Bronchial epithelial cell (primary cell): ENCODE measurements at regions not wholly inside any gene's neighbourhood (a gene's known extent, or its start where the extent isn't known, plus 50 kb on each side); places are given as distances from the start of the nearest gene placed in this dataset.

Source experiments
- DNase-seq: peaks from one replicate; pipeline ENCODE4 v3.0.0-alpha.2; 2010; ENCODE audit warnings: low read depth
- FAIRE-seq: peaks from 2 replicates; lab custom pipeline; 2011; peaks lifted over from hg19 to GRCh38; lab: Jason Lieb, UNC
- H3K27me3 ChIP-seq: 2 replicates; pipeline ENCODE4 v1.5.1; 2011; ENCODE audit warnings: low read length; ENCODE audit not compliant: control insufficient read depth, insufficient read depth
- H3K36me3 ChIP-seq: 2 replicates; pipeline ENCODE4 v1.5.1; 2011; ENCODE audit warnings: low read length; ENCODE audit not compliant: control insufficient read depth, insufficient read depth
- H3K4me3 ChIP-seq: 2 replicates; pipeline ENCODE4 v1.5.1; 2011; ENCODE audit warnings: mild to moderate bottlenecking, low read depth, low read length, control low read depth
- TF ChIP-seq, protein P1 (sequence below): IDR thresholded peaks from 2 replicates; pipeline ENCODE4 v1.5.1; 2011; ENCODE audit warnings: mild to moderate bottlenecking, moderate library complexity, low read length, control low read depth, inconsistent platforms; ENCODE audit not compliant: insufficient read depth, severe bottlenecking

DNA sequence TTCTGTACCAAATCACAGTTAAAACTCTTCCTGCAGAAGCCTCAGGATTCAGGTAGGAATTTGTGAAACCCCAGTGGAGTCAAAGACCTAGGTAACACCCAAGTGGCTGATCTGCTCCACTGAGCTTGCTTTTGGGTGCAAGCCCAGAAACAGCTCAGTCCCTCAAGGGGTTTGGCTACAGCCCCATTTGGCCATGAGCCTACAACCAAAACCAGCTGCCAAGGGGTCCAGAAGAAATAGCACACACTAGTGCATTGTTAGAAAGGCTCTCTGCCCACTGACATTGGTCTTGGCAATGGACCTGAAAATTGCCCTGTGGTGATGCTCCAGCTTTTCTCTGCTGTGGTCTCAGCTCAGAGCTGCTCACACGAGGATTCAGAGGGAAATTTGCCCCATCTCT is 577.4 kb upstream of the INTU start:
- Histone ChIP-seq H3K27me3 (no peaks in the 10 kb centered on the region), H3K36me3 (no peaks in the 10 kb centered on the region), H3K4me3 (no peak overlapping the region)
- TF ChIP-seq, protein P1, sequence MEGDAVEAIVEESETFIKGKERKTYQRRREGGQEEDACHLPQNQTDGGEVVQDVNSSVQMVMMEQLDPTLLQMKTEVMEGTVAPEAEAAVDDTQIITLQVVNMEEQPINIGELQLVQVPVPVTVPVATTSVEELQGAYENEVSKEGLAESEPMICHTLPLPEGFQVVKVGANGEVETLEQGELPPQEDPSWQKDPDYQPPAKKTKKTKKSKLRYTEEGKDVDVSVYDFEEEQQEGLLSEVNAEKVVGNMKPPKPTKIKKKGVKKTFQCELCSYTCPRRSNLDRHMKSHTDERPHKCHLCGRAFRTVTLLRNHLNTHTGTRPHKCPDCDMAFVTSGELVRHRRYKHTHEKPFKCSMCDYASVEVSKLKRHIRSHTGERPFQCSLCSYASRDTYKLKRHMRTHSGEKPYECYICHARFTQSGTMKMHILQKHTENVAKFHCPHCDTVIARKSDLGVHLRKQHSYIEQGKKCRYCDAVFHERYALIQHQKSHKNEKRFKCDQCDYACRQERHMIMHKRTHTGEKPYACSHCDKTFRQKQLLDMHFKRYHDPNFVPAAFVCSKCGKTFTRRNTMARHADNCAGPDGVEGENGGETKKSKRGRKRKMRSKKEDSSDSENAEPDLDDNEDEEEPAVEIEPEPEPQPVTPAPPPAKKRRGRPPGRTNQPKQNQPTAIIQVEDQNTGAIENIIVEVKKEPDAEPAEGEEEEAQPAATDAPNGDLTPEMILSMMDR: no peak
- FAIRE-seq (no peak), DNase-seq (peak; percentile 22)

DNA sequence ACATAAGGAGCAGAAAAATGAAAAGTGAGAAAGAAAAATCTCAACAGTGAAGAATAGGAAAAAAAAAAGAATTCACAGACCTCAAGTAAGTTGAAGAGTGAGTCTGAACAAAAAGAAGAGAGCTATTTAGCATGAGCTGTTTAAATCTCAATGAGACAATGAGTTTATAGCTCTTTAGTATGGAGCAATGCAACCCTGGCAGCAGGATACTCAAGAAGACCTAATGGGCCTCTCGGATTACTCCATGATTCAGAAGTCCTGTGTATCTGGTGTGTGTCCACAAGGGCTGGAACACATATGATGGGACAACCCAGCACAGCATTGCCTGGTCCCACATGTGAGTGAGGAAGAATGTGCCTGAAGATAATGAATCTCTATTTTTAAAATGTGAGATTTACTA is 563.1 kb upstream of the INTU start:
- DNase-seq (no peak), FAIRE-seq (no peak)
- Histone ChIP-seq H3K4me3 (no peak overlapping the region), H3K27me3 (no peaks in the 10 kb centered on the region), H3K36me3 (no peaks in the 10 kb centered on the region)
- TF ChIP-seq, protein P1: no peak

DNA sequence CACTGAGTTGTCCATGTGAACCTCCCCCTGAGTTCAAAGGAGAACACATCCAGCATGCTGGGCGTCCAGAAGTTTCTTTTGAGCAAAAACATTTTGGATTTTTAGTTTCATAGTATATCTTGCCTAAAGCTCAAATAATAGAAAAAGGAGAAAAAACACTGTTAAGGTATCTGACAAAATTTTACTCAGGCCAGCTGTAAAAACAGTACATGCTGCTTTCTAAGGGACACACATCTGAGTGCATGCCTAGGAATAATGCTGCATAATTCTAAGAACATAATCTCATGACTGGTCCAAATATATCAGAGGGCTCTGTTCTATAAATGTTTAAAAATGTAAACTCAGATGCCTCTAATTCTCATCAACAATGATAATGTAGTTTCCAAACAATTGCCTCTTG is 561.3 kb upstream of the INTU start:
- Histone ChIP-seq H3K36me3 (no peaks in the 10 kb centered on the region), H3K27me3 (no peaks in the 10 kb centered on the region), H3K4me3 (no peak overlapping the region)
- TF ChIP-seq, protein P1: no peak
- FAIRE-seq (no peak), DNase-seq (no peak)

DNA sequence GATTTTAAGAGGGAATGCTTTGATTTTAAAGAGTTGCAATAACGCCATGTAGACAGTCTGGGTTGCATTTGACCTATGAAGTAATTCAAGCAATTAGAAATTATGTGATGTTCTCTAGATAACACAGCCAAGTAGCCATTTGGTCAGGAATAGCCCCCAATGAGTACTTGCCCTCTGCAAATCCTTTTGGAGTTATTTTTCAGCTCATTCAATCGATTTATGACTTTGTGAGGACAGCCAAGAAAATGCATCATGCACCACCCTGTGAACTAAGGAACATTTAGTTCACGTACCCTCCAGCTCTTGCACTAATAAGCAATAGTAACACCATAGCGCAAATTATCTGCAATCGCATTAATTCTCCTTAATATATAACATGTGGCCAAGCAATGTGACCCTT is 552.6 kb upstream of the INTU start:
- H3K36me3 ChIP-seq: no peaks in the 10 kb centered on the region
- no peak for DNase-seq
- H3K27me3 ChIP-seq: no peaks in the 10 kb centered on the region
- TF ChIP-seq, protein P1: no peak
- FAIRE-seq: no peak
- H3K4me3 ChIP-seq: no peak overlapping the region

DNA sequence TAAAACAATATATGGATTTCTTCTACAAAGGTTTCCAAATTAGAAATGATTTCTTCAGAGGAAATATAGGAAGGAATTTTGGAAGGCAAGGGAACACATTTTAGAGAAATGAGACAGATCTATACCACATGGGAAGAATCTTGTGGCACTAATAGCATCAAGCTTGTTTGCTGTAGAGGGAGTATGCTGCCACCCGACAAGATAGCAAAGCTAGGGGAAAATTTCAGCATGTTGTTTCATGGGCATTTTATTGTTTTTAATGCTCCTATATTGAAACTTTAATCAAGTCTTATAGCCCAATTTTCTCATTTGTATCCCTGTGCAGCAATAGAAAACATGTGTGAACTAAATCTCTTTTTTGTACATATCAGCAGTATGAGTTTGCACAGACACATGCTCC is 551.7 kb upstream of the INTU start:
- H3K36me3 ChIP-seq: no peaks in the 10 kb centered on the region
- DNase-seq (no peak), FAIRE-seq (no peak)
- no peaks in the 10 kb centered on the region for H3K27me3 ChIP-seq
- H3K4me3 ChIP-seq: no peak overlapping the region
- TF ChIP-seq, protein P1: no peak

DNA sequence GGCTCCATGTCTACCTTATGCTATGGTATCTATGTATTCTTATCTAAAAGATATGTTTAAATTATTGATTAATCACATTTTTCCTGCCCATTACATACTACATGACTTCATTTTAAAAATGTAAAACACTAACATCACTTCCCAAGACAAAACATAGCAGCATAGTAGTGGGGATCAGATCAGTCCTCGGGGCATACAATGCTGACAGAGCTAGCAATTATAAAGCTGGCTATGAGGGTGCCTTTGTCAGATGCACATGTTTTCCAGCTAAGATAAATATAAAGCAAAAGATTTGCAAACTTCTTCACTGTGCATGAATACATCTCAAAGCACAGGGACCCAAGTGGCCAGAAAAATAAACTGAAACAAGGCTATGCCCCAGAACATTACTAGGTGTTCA is 549.8 kb upstream of the INTU start:
- FAIRE-seq (no peak), DNase-seq (no peak)
- Histone ChIP-seq H3K36me3 (no peaks in the 10 kb centered on the region), H3K27me3 (no peaks in the 10 kb centered on the region), H3K4me3 (no peak overlapping the region)
- TF ChIP-seq, protein P1: no peak
